DMS53 treated with DMSO at 0.1 percent for 48 hours (cell line): ENCODE measurements at regions not wholly inside any gene's neighbourhood (a gene's known extent, or its start where the extent isn't known, plus 50 kb on each side); places are given as distances from the start of the nearest gene placed in this dataset.
"Not testable (repeated sequence)": the region's sequence is repeated elsewhere in the genome, so short reads cannot be mapped to it uniquely, and the experiment has no call there.

Source experiments
- DNase-seq: peaks from one replicate; lab custom pipeline; 2025; ENCODE audit not compliant: unreplicated experiment; lab: John Stamatoyannopoulos, UW

DNA sequence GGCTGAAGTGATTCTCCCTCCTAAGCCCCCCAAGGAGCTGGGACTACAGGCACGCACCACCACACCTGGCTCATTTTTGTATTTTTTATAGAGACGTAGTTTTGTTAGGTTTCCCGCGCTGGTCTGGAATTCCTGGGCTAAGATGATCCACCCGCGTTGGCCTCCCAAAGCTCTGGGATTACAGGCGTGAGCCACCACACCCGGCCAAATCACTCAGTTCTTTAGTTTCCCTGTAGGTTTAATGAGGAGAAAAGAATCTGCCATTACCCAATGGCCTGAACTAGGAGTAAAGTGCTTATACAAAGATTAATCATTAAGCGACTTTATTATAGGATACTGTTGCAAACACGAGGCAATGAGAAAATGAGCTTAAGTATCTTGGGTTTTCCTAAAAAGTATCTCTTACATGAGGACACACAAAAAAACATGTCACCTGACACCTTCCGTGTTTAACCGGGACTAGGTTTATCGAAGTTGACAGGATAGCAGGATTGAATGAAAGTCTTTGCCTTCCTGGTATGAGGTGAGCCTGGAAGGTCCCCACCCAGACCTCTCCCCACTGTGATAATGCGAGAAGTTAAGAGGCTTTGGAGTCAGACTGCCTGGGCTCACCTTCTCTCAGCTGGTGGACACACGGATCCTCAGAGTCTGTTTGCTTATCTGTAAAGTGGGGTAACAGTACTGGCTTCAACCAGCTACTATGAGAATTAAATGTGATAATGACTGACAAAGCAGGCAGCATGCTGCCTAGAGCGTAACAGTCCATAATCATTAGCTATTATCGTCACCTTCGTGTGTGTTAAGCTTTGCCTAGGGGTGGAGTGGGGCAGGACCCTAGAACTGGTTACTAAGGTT lies 133.5 kb upstream of the KRAS start:
- peak; percentile 100 for DNase-seq

DNA sequence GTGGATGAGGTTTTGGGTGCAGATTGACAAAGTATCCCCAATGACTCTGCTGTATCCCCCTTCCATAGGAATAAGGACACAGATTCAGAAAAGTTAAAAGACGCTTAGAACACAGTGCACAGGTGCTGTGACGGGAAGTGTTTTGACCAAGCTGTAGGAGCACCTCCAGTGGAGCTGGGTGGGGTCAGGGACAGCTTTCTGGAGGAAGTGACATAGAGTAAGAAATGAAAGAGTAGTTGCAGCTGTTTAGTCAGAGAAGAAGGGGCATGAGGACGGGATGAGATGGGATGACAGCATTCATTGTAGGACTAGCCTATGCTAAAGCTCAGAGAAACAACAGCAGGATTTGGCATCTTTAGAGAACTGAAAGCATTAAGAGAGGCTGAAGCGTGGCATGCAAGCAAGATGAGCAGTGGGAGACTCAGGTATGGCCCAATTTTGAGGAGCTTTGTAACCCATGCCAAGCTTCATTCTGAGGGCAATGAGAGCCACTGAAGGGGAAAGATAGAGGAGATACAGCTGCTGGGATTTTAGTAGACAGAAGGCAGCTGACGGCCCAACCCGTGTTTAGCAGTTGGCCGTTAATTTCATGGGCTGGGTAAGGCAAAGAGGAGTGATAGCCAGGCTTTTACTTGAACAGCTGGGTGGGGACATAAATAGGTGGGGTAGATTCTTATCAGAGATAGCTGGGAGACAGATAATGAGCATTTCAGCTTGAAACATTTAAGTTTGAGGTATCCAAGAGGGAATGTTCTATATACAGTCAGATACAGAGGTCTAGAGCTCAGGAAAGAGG lies 131.8 kb upstream of the KRAS start:
- DNase-seq, result no peak

DNA sequence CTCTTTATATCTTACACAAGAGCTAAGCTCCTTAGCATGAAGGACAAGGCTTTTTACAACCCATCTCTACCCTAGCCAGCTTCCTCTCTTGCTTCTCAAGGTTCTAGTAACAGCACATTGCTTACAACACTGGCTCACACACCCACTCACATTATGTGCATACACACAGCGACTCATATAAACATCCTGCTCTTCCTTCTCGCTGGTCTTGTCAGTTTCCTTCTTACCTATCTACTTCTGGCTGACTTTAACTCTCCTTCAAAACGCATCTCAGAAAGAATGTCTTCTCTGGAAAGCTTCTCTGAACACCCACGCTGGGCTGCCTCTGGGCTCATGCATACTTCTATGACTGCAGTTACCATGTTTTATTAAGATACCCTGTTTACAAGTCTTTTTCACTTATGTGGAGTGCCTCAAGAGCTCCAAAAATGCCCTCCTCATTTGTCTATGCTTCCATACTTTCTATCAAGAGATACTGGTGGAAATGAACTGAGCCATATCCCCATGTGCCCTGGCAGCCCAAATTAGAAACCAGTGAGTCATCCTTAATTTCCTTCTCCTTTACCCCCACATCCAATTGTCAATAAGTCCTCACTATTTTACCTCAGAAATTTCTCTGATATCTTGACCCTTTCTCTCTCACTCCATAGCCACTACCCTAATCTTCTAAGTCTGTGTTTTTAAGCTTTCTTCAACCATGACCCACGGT lies 126.9 kb upstream of the KRAS start:
- DNase-seq, result no peak

DNA sequence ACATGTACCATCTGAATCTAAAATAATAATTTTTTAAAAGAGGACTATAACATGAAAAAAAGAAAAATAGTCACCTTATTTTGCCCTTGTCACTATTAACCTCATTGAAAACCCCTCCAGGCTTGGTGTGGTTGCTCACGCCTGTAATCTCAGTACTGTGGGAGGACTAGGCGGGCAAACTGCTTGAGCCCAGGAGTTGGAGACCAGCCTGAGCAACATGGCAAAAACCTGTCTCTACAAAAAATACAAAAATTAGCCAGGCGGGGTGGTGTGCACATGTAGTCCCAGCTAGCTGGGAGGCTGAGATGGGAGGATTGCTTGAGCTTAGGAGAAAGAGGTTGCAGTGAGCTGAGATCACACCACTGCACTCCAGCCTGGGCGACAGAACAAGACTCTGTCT lies 126.3 kb upstream of the KRAS start:
- no peak for DNase-seq

DNA sequence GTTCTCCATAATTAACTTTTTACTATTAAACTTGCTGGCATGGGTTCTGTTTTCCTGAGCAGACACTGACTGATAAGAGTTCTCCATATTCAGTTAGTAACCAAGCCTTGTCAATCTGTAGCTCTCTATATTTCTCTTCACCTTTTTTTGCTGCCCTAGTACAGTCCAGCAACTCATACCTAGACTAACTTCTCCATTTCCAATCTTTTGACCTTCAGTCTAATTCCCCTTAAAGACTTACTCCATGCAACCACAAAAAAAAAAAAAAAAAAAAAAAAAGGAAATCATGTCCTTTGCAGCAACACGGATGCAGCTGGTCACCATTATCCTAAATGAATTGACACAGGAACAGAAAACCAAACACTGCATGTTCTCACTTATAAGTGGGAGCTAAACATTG lies 125.7 kb upstream of the KRAS start:
- no peak for DNase-seq

GRCh38 chr12:25372969-25373817 lies 122.5 kb upstream of the KRAS start:
- DNase-seq, result no peak

GRCh38 chr12:25372002-25372401 lies 121.3 kb upstream of the KRAS start:
- no peak for DNase-seq

DNA sequence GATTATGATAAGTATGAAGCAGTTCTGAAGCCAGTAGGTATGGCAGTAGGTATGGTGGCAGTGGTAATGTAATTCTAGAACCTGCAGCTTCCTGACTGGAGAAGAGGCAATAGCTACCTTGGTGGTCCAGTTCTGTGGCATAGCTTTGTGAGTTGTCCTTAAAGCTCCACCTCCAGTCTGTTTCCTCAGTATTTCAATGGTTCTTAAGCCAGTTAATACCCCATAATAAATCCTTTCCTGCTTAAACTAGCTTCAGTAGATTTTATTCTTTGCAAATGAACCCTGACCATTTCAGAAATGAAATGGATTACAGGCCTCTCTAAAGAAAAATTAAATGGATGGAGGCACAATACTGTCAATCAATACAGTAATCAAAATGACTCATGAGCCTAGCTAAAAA lies 117.8 kb upstream of the KRAS start:
- DNase-seq, result no peak

DNA sequence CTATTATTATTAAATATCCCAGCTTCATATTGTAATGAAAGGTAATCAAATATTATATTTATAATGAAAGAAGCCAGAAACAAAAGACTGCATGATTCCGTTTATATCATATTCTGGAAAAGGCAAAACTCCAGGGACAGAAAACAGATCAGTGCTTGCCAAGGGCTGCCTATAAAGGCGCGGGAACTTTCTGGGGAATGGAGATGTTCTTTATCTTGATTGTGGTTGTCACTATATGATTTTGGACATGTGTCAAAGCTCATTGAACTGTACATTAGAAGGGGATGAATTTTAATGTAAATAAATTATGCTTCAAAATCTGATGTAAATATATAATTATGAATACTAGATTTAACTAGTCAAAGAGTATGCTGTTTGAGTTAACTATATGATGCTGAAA lies 115.4 kb upstream of the KRAS start:
- no peak for DNase-seq

- no peak for DNase-seq
Observed at GRCh38 chr12:25365340-25365730, 114.6 kb upstream of the KRAS start.

DNA sequence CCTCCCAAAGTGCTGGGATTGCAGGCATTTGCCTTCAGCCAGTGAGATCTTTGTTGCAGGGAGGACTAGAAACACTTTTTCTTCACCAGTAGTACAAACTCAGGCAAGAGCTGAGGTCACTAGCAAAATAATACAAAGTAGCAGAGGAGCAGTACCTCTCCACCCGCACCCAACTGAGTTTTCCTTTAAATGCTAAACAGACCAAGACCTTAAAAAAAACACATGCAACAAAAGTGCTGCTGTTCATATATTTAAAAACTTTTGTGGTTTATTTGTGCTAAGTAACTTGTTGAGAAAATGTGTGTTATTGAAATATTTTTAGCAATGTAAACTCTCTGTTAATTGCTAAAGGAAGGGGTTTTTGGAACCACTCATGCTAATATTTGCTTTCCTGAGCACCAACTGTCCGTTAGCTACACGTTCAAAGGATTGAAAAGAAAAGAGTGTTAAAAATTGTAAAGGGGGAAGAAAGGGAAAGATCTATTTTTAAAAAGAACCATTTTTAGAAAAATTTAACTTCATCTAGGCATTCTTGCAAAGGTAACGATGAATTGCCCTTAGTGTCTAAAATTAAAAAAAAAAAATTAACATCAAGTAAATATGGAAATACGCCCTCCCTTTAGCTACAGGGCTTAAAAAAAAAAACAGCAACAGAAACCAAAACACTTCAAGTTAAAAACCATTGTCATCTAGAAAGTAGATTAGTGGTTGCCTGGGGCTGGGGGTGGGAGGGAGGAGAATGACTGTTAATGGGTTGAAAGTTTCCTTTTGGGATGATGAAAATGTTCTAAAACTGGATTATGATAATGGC lies 114.0 kb upstream of the KRAS start:
- no peak for DNase-seq

DNA sequence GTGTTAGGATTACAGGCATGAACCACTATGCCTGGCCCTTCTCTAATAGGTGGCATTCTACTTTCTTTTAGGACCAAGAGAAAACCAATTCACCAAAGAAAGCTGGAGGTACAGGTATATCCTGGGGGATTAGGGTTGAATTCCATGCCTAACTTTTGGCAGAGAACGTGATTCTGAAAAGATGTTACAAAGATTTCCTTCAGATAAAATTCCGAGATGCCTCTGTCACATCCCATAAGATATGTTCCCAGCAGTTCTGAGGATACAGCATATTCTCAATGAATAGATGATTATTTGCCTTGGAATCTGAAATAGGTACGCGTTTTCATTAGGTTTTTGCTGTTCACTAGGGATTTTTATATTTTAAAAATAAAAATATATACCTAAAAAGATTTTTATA lies 111.9 kb upstream of the KRAS start:
- DNase-seq, result no peak

GRCh38 chr12:25361511-25361910 lies 110.8 kb upstream of the KRAS start:
- DNase-seq, result no peak

DNA sequence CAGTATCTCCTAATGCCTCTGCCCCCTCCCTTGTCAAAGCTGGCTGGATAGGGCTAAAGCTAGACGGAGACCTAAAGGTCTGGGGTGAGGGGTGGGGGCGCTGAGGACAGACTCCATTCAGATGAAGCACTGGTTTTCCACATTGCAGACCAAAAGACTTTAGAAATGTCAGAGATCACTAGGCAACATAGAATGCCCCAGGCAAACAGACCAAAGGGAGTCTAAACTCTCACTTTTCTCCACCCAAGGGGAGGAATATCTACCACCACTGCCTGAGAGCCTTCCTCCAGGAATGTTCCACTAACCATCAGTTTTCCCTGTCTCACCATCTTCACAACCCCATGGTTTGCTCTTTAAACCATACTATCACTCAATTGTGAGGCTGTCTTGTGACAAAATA lies 106.9 kb upstream of the KRAS start:
- no peak for DNase-seq

DNA sequence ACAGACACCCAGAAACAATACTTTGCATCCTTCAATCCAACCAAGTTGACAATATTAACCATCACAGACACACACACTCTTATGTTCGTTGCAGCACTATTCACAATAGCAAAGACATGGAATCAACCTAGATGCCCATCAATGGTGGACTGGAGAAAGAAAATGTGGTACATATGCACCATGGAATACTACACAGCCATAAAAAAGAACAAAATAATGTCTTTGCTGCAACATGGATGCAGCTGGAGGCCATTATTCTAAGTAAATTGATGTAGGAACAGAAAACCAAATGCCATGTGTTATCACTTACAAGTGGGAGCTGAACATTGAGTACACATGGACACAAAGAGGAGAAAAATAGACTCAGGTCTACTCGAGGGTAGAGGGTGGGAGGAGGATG lies 102.2 kb upstream of the KRAS start:
- not testable (repeated sequence) for DNase-seq

DNA sequence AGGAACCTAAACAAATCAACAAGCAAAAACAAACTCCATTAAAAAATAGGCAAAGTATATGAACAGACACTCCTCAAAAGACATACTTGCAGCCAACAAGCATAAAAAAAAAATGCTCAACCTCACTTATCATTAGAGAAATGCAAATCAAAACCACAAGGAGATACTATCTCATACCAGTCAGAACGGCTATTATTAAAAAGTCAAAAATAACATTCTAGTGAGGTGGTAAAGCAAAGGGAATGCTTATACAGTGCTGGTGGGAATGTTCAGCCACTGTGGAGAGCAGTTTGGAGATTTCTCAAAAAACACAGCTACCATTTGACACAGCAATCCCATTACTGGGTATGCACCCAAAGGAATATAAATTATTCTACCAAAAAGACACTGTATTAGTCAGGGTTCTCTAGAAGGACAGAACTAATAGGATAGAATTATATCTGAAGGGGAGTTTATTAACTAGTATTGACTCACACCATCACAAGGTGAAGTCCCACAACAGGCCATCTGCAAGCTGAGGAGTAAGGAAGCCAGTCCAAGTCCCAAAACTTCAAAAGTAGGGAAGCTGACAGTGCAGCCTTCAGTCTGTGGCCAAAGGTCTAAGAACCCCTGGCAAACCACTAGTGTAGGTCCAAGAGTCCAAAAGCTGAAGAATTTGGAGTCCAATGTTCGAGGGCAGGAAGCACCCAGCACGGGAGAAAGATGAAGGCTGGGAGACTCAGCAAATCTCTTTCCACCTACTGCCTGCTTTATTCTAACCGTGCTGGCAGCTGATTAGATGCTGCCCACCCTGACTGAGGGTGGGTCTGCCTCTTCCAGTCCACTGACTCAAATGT lies 101.6 kb upstream of the KRAS start:
- no peak for DNase-seq

- no peak for DNase-seq
Observed at GRCh38 chr12:25348593-25348895, 97.8 kb upstream of the KRAS start.

DNA sequence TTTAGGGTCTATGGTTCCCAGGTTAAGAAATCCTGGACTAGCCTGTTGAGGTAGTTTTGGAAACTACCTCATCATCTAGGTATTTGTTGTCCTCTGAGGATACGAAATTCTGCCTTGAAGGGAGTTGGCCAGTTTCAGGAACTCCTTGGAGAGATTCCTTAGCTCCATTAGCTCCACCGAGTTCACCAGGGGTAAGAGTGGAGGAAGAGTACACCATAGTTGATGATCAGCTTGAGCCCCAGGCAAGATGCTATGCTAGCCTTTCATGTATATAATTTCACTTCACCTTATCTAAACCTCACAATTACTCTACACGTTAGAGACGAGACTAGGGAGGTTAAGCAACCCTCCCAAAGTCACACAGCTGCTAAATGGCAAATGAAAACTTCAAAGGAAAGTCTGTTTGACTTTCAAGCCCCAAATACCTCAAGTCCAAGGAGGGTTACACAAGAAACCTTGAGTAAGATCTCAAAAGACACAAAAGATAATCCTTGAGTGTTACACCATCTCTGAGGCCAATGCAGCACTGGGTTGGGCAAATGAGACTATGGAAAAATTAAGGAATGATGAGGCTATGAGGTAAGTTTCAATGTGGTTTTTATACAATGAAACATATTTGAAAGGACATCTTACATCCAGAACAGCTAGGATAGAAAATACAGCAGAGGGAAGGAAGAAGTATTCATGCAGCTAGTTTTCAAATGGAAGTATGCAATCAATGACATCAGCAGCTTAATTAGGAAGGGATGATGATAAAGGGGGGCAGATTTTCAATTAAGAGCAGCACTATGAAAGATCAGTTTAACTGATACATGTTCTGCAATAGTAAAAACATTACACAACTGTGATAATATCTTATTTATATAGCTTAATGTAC lies 97.2 kb upstream of the KRAS start:
- DNase-seq, result no peak
